Astrocyte (in vitro differentiated cells and primary cell): ENCODE measurements at regions not wholly inside any gene's neighbourhood (a gene's known extent, or its start where the extent isn't known, plus 50 kb on each side); places are given as distances from the start of the nearest gene placed in this dataset.

Experiments
- EZH2 ChIP-seq: IDR thresholded peaks from 2 replicates; pipeline ENCODE4 v1.6.1; 2012; ENCODE audit warnings: mild to moderate bottlenecking, low read length, inconsistent platforms; ENCODE audit not compliant: insufficient read depth
- TF ChIP-seq, protein P1 (sequence below): IDR thresholded peaks from 2 replicates; pipeline ENCODE4 v1.5.1; 2011; ENCODE audit warnings: low read depth, mild to moderate bottlenecking, inconsistent platforms, low read length, moderate library complexity; ENCODE audit not compliant: insufficient read depth

GRCh38 chr1:188867614-188868013 is 1610.0 kb downstream of the BRINP3 start:
- TF ChIP-seq, protein P1, sequence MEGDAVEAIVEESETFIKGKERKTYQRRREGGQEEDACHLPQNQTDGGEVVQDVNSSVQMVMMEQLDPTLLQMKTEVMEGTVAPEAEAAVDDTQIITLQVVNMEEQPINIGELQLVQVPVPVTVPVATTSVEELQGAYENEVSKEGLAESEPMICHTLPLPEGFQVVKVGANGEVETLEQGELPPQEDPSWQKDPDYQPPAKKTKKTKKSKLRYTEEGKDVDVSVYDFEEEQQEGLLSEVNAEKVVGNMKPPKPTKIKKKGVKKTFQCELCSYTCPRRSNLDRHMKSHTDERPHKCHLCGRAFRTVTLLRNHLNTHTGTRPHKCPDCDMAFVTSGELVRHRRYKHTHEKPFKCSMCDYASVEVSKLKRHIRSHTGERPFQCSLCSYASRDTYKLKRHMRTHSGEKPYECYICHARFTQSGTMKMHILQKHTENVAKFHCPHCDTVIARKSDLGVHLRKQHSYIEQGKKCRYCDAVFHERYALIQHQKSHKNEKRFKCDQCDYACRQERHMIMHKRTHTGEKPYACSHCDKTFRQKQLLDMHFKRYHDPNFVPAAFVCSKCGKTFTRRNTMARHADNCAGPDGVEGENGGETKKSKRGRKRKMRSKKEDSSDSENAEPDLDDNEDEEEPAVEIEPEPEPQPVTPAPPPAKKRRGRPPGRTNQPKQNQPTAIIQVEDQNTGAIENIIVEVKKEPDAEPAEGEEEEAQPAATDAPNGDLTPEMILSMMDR = no peak
- TF ChIP-seq EZH2 = no peak
